ENCODE measurements at regions not wholly inside any gene's neighbourhood (a gene's known extent, or its start where the extent isn't known, plus 50 kb on each side); places are given as distances from the start of the nearest gene placed in this dataset.

GRCh38 chr1:10898921-10899320 is 102.5 kb upstream of the CASZ1 start:
- no peak for TF ChIP-seq CTCF (IDR thresholded peaks at IDR 0.05)
- DNase-seq: no peak
- Histone ChIP-seq H3K27ac (no peak overlapping the region), H3K4me3 (no peak overlapping the region), H3K36me3 (no peaks in the 10 kb centered on the region), H3K4me1 (peaks cover 0 to 19% (median 0%) of the 10 kb centered on the region in 4 donors), H3K27me3 (peaks cover 0 to 61% of the 10 kb centered on the region in 2 donors), H3K9me3 (no peaks in the 10 kb centered on the region)
- intact Hi-C loops (cut with DNase I; ENCODE audit: low total_unique reads): no loop called here

- H3K27me3 ChIP-seq: peaks cover 0 to 62% of the 10 kb centered on the region in 2 donors
- no peak for TF ChIP-seq CTCF (IDR thresholded peaks at IDR 0.05)
- H3K27ac ChIP-seq: no peak overlapping the region
- H3K9me3 ChIP-seq: no peaks in the 10 kb centered on the region
- H3K4me3 ChIP-seq: no peak overlapping the region
- no peaks in the 10 kb centered on the region for H3K36me3 ChIP-seq
- H3K4me1 ChIP-seq: peaks cover 0 to 19% (median 0%) of the 10 kb centered on the region in 4 donors
- intact Hi-C loops (cut with DNase I; ENCODE audit: low total_unique reads): no loop called here
- no peak for DNase-seq
Observed at GRCh38 chr1:10899490-10900250, 103.2 kb upstream of the CASZ1 start.

- H3K27me3 ChIP-seq: peaks cover 0 to 66% of the 10 kb centered on the region in 2 donors
- peaks cover 0 to 19% (median 0%) of the 10 kb centered on the region in 4 donors for H3K4me1 ChIP-seq
- TF ChIP-seq CTCF (IDR thresholded peaks at IDR 0.05): no peak
- H3K36me3 ChIP-seq: no peaks in the 10 kb centered on the region
- no peak overlapping the region for H3K4me3 ChIP-seq
- H3K27ac ChIP-seq: no peak overlapping the region
- DNase-seq: no peak
- no peaks in the 10 kb centered on the region for H3K9me3 ChIP-seq
- intact Hi-C loops (cut with DNase I; ENCODE audit: low total_unique reads): no loop called here
Observed at GRCh38 chr1:10900251-10900651, 103.8 kb upstream of the CASZ1 start.

GRCh38 chr1:10900691-10901090 is 104.2 kb upstream of the CASZ1 start:
- Histone ChIP-seq H3K9me3 (no peaks in the 10 kb centered on the region), H3K4me1 (peaks cover 0 to 19% (median 0%) of the 10 kb centered on the region in 4 donors), H3K4me3 (no peak overlapping the region), H3K27ac (no peak overlapping the region), H3K27me3 (peaks cover 0 to 69% of the 10 kb centered on the region in 2 donors), H3K36me3 (no peaks in the 10 kb centered on the region)
- no peak for TF ChIP-seq CTCF (IDR thresholded peaks at IDR 0.05)
- no peak for DNase-seq
- intact Hi-C loops (cut with DNase I; ENCODE audit: low total_unique reads): no loop called here

- Histone ChIP-seq H3K36me3 (no peaks in the 10 kb centered on the region), H3K27ac (no peak overlapping the region), H3K9me3 (no peaks in the 10 kb centered on the region), H3K4me3 (no peak overlapping the region), H3K4me1 (peaks cover 0 to 19% (median 0%) of the 10 kb centered on the region in 4 donors), H3K27me3 (peaks cover 0 to 75% of the 10 kb centered on the region in 2 donors)
- no peak for DNase-seq
- no peak for TF ChIP-seq CTCF (IDR thresholded peaks at IDR 0.05)
- intact Hi-C loops (cut with DNase I; ENCODE audit: low total_unique reads): no loop called here
Observed at GRCh38 chr1:10901091-10901890, 104.8 kb upstream of the CASZ1 start.

All from tibial artery (tissue), 4 donors.